H1 (cell line): ENCODE measurements at regions not wholly inside any gene's neighbourhood (a gene's known extent, or its start where the extent isn't known, plus 50 kb on each side); places are given as distances from the start of the nearest gene placed in this dataset.

Experiments
- CTCF ChIA-PET: fragments of 300-600 bp; sonication (Branson Sonifier 250); formaldehyde crosslinking; loops from one replicate; lab custom pipeline; 2021; ENCODE audit not compliant: partially characterized antibody; lab: Charles Lee
- POLR2A ChIA-PET: fragments of 300-600 bp; sonication (Branson Sonifier 250); formaldehyde crosslinking; loops from one replicate; lab custom pipeline; 2021; ENCODE audit warnings: inconsistent platforms; ENCODE audit not compliant: partially characterized antibody; lab: Charles Lee
- DNase-seq, 2 experiments: peaks; one replicate each; pipeline versions ENCODE4 v3.0.0 to v3.0.0-alpha.2; 2010 to 2022; ENCODE audit warnings: low spot score in 2 of 2, low read depth in 1 of 2, mixed read lengths in 1 of 2
- FAIRE-seq: peaks from 2 replicates; lab custom pipeline; 2011; peaks lifted over from hg19 to GRCh38; lab: Jason Lieb, UNC
- H2AFZ ChIP-seq: 2 replicates; pipeline ENCODE4 v1.8.1; 2012; ENCODE audit warnings: low read length, inconsistent platforms
- H2AK5ac ChIP-seq: 2 replicates; pipeline ENCODE4 v1.6.1; 2013; ENCODE audit warnings: low read depth, low read length
- H2BK120ac ChIP-seq: replicated peaks from 2 replicates; pipeline ENCODE3; 2013; ENCODE audit warnings: low read depth, low read length, inconsistent platforms
- H2BK12ac ChIP-seq: 2 replicates; pipeline ENCODE4 v1.6.1; 2013; ENCODE audit warnings: low read depth, low read length
- H2BK15ac ChIP-seq: 2 replicates; pipeline ENCODE4 v1.6.1; 2013; ENCODE audit warnings: low read length
- H2BK20ac ChIP-seq: 2 replicates; pipeline ENCODE4 v1.6.1; 2013; ENCODE audit warnings: low read length
- H2BK5ac ChIP-seq: 2 replicates; pipeline ENCODE4 v1.6.1; 2013; ENCODE audit warnings: low read depth, low read length
- H3K14ac ChIP-seq: 2 replicates; pipeline ENCODE4 v1.6.1; 2013; ENCODE audit warnings: inconsistent platforms; ENCODE audit not compliant: insufficient read length
- H3K18ac ChIP-seq: 2 replicates; pipeline ENCODE4 v1.6.1; 2013; ENCODE audit warnings: low read length; ENCODE audit errors: extremely low read depth
- H3K23ac ChIP-seq: 2 replicates; pipeline ENCODE4 v1.6.1; 2013; ENCODE audit warnings: inconsistent platforms; ENCODE audit not compliant: insufficient read length
- H3K23me2 ChIP-seq: 2 replicates; pipeline ENCODE4 v1.6.1; 2013; ENCODE audit warnings: low read depth, low read length
- H3K27ac ChIP-seq: 2 replicates; pipeline ENCODE4 v1.6.1; 2011; ENCODE audit warnings: low read depth, low read length, inconsistent platforms
- H3K27me3 ChIP-seq, 4 experiments: replicated peaks in 1 of 4; 1 replicate in 1 of 4; 2 replicates in 3 of 4; pipeline versions ENCODE4 v1.6.1 to v1.8.1; 2011 to 2013; ENCODE audit warnings: low read length in 3 of 4, mild to moderate bottlenecking in 3 of 4, inconsistent platforms in 2 of 4, mixed read lengths in 2 of 4, moderate library complexity in 1 of 4; ENCODE audit not compliant: control insufficient read depth in 3 of 4, insufficient read depth in 3 of 4; ENCODE audit errors: extremely low read depth in 1 of 4
- H3K36me3 ChIP-seq, 4 experiments: 2 replicates each; pipeline versions ENCODE4 v1.6.1 to v1.8.1; 2011 to 2013; ENCODE audit warnings: mild to moderate bottlenecking in 4 of 4, low read length in 3 of 4, moderate library complexity in 2 of 4, control low read depth in 1 of 4, inconsistent platforms in 1 of 4; ENCODE audit not compliant: insufficient read depth in 4 of 4, control insufficient read depth in 2 of 4
- H3K4ac ChIP-seq: replicated peaks from 2 replicates; pipeline ENCODE3; 2013; ENCODE audit warnings: low read length, low read depth, mixed read lengths, inconsistent platforms; ENCODE audit not compliant: insufficient read length
- H3K4me1 ChIP-seq, 4 experiments: replicated peaks in 1 of 4; 1 replicate in 1 of 4; 2 replicates in 3 of 4; pipeline versions ENCODE4 v1.6.1 to v1.8.1; 2011 to 2013; ENCODE audit warnings: low read length in 3 of 4, inconsistent platforms in 2 of 4, mixed read lengths in 1 of 4; ENCODE audit not compliant: insufficient read depth in 4 of 4, control insufficient read depth in 3 of 4
- H3K4me2 ChIP-seq, 2 experiments: 2 replicates each; pipeline versions ENCODE4 v1.6.1 to v1.8.1; 2011 to 2013; ENCODE audit warnings: low read depth in 2 of 2, low read length in 2 of 2, control low read depth in 1 of 2, inconsistent platforms in 1 of 2, mild to moderate bottlenecking in 1 of 2; ENCODE audit not compliant: insufficient read depth in 1 of 2
- H3K4me3 ChIP-seq, 4 experiments: fragments of 200-600, 300-600 bp in 1 of 4; sonication (generic), shearing (Covaris generic), sonication (Bioruptor Twin) in 1 of 4; 2 replicates each; pipeline versions ENCODE4 v1.5.1 to v1.8.1; 2011 to 2016; ENCODE audit warnings: low read length in 4 of 4, low read depth in 3 of 4, control low read depth in 2 of 4, inconsistent platforms in 2 of 4, mild to moderate bottlenecking in 2 of 4, mixed read lengths in 1 of 4, moderate library complexity in 1 of 4; ENCODE audit not compliant: insufficient read depth in 2 of 4; ENCODE audit errors: extremely low read depth in 1 of 4
- H3K56ac ChIP-seq: replicated peaks from 2 replicates; pipeline ENCODE3; 2013; ENCODE audit warnings: low read depth, mild to moderate bottlenecking, mixed read lengths, low read length, inconsistent platforms; ENCODE audit not compliant: insufficient read length
- H3K79me1 ChIP-seq: 2 replicates; pipeline ENCODE4 v1.6.1; 2013; ENCODE audit warnings: low read depth, low read length, control low read depth
- H3K79me2 ChIP-seq, 2 experiments: 2 replicates each; pipeline versions ENCODE4 v1.6.1 to v1.8.1; 2012 to 2013; ENCODE audit warnings: low read length in 2 of 2, mild to moderate bottlenecking in 2 of 2, inconsistent platforms in 1 of 2; ENCODE audit not compliant: insufficient read depth in 2 of 2, control insufficient read depth in 1 of 2
- H3K9ac ChIP-seq, 4 experiments: replicated peaks in 1 of 4; 1 replicate in 1 of 4; 2 replicates in 3 of 4; pipeline versions ENCODE4 v1.6.1 to v1.8.1; 2011 to 2013; ENCODE audit warnings: low read depth in 3 of 4, low read length in 3 of 4, control low read depth in 2 of 4, mild to moderate bottlenecking in 2 of 4, moderate library complexity in 2 of 4, inconsistent platforms in 1 of 4; ENCODE audit errors: extremely low read depth in 1 of 4
- H3K9me3 ChIP-seq, 2 experiments: 2 replicates each; pipeline versions ENCODE4 v1.6.1 to v1.8.1; 2012 to 2013; ENCODE audit warnings: mild to moderate bottlenecking in 2 of 2, moderate library complexity in 2 of 2, control low read depth in 1 of 2, inconsistent platforms in 1 of 2, low read depth in 1 of 2, low read length in 1 of 2, mixed read lengths in 1 of 2; ENCODE audit not compliant: insufficient read depth in 2 of 2
- H4K20me1 ChIP-seq, 2 experiments: replicated peaks in 1 of 2; 2 replicates each; pipeline versions ENCODE3 to v1.8.1; 2011 to 2013; ENCODE audit warnings: inconsistent platforms in 2 of 2, low read length in 2 of 2, mild to moderate bottlenecking in 1 of 2; ENCODE audit not compliant: insufficient read depth in 2 of 2, control insufficient read depth in 1 of 2
- H4K5ac ChIP-seq: 2 replicates; pipeline ENCODE4 v1.6.1; 2013; ENCODE audit warnings: low read length, low read depth, mixed read lengths, inconsistent platforms; ENCODE audit not compliant: insufficient read length
- H4K8ac ChIP-seq: 2 replicates; pipeline ENCODE4 v1.8.0; 2013; ENCODE audit warnings: mild to moderate bottlenecking, moderate library complexity, low read length, inconsistent platforms; ENCODE audit not compliant: insufficient read depth; ENCODE audit errors: extremely low read depth
- H4K91ac ChIP-seq: replicated peaks from 2 replicates; pipeline ENCODE3; 2013; ENCODE audit warnings: low read length, mixed read lengths, inconsistent platforms; ENCODE audit not compliant: insufficient read length
- ASH2L ChIP-seq: fragments of 200-600, 300-600 bp; sonication (generic); IDR thresholded peaks from one replicate; pipeline ENCODE4 v1.7.1; 2017; ENCODE audit warnings: low read length
- EZH2 ChIP-seq: fragments of 200-600 bp; sonication (generic); IDR thresholded peaks from 2 replicates; pipeline ENCODE4 v1.7.1; 2012; ENCODE audit warnings: low read depth, mild to moderate bottlenecking, moderate library complexity, low read length, inconsistent platforms; ENCODE audit not compliant: severe bottlenecking
- HDAC6 ChIP-seq: IDR thresholded peaks from one replicate; pipeline ENCODE4 v1.7.1; 2012; ENCODE audit warnings: low read depth, mild to moderate bottlenecking, inconsistent platforms, low read length, moderate library complexity
- KDM1A ChIP-seq: fragments of 200-600, 300-600 bp; sonication (generic); IDR thresholded peaks from 2 replicates; pipeline ENCODE4 v1.7.1; 2016; ENCODE audit warnings: mild to moderate bottlenecking, low read length, borderline replicate concordance
- POLR2AphosphoS5 ChIP-seq: IDR thresholded peaks from 2 replicates; pipeline ENCODE4 v1.6.1; 2011; ENCODE audit warnings: low read depth, low read length
- SP4 ChIP-seq: IDR thresholded peaks from 2 replicates; pipeline ENCODE4 v1.6.1; 2012; ENCODE audit warnings: low read length, inconsistent platforms
- TAF7 ChIP-seq: optimal IDR thresholded peaks from 2 replicates; pipeline ENCODE3; 2011; ENCODE audit warnings: low read depth, mild to moderate bottlenecking, inconsistent platforms, low read length, moderate library complexity, borderline replicate concordance
- TBP ChIP-seq: IDR thresholded peaks from 2 replicates; pipeline ENCODE4 v1.6.1; 2011; ENCODE audit warnings: low read depth, low read length, improper control_type of control experiment
- USF2 ChIP-seq: IDR thresholded peaks from 2 replicates; pipeline ENCODE4 v1.6.1; 2011; ENCODE audit warnings: low read length, improper control_type of control experiment
- YY1 ChIP-seq: IDR thresholded peaks from 2 replicates; pipeline ENCODE4 v1.6.1; 2011; ENCODE audit warnings: low read depth, mild to moderate bottlenecking, low read length
- ZNF274 ChIP-seq: IDR thresholded peaks from 2 replicates; pipeline ENCODE4 v1.7.0; 2012; ENCODE audit warnings: low read length, borderline replicate concordance; ENCODE audit errors: extremely low read depth
- WGBS, 2 experiments: shearing (Covaris generic) in 1 of 2; methylation state at CpG; one replicate each; pipeline versions ENCODE4 v1.1.6 to v1.1.7; 2013 to 2015; ENCODE audit warnings: low lambda C conversion rate in 2 of 2, mixed read lengths in 2 of 2, inconsistent platforms in 1 of 2, low coverage in 1 of 2, missing lambda C conversion rate in 1 of 2; ENCODE audit not compliant: insufficient replicate concordance in 2 of 2, insufficient coverage in 1 of 2, insufficient read length in 1 of 2; ENCODE audit errors: extremely low coverage in 1 of 2, missing lambda C conversion rate in 1 of 2; 5-methylcytosine and 5-hydroxymethylcytosine counted together

- H2AK5ac ChIP-seq = no peak overlapping the region
- H2AFZ ChIP-seq = no peak overlapping the region
- no peaks in the 10 kb centered on the region for H3K79me1 ChIP-seq
- no peak overlapping the region for H2BK120ac ChIP-seq
- H4K91ac ChIP-seq = no peak overlapping the region
- no peaks in the 10 kb centered on the region for H3K4me1 ChIP-seq
- no peaks in the 10 kb centered on the region for H3K9me3 ChIP-seq
- no peaks in the 10 kb centered on the region for H3K36me3 ChIP-seq
- 91% methylated on average over 4 of the region's 4 CpGs; no CpG with 5 or more reads in 1 of the 2 experiments for WGBS, 2 experiments
- ChIA-PET CTCF (interaction anchor here (0.7 to 2.2 kb wide), 3 partner anchors 11 to 36 kb away, joined by 3 to 7 read pairs (median 7); no protein-coding TSS in a partner anchor), POLR2A (no interaction called here)
- H2BK5ac ChIP-seq = no peak overlapping the region
- H4K8ac ChIP-seq = no peak overlapping the region; the same call in 1 of the 2 replicates
- no peaks in the 10 kb centered on the region for H3K79me2 ChIP-seq
- H2BK15ac ChIP-seq = no peak overlapping the region
- no peak overlapping the region for H3K4me3 ChIP-seq
- H3K9ac ChIP-seq = no peak overlapping the region
- H3K4ac ChIP-seq = no peak overlapping the region
- no peaks in the 10 kb centered on the region for H3K23me2 ChIP-seq
- no peak for DNase-seq
- H2BK20ac ChIP-seq = no peak overlapping the region
- H4K20me1 ChIP-seq = no peaks in the 10 kb centered on the region
- H3K56ac ChIP-seq = no peak overlapping the region
- no peak overlapping the region for H3K18ac ChIP-seq
- no peaks in the 10 kb centered on the region for H3K27me3 ChIP-seq
- H3K4me2 ChIP-seq = no peak overlapping the region
- no peak for FAIRE-seq
- H3K23ac ChIP-seq = no peak overlapping the region
- no peak overlapping the region for H3K27ac ChIP-seq
- no peak overlapping the region for H2BK12ac ChIP-seq
- H3K14ac ChIP-seq = no peak overlapping the region
- H4K5ac ChIP-seq = no peak overlapping the region
- TF ChIP-seq ZNF274 = no peak
- no peak for TF ChIP-seq EZH2
- TF ChIP-seq ASH2L = no peak
- no peak for TF ChIP-seq TAF7
- TF ChIP-seq POLR2AphosphoS5 = no peak
- no peak for TF ChIP-seq YY1
- TF ChIP-seq KDM1A = no peak
- no peak for TF ChIP-seq SP4
- no peak for TF ChIP-seq HDAC6
- TF ChIP-seq TBP = no peak
- no peak for TF ChIP-seq USF2
Observed at GRCh38 chr11:15815246-15816195, 540.8 kb downstream of the SOX6 start.
